GM12878 (cell line): ENCODE measurements at regions not wholly inside any gene's neighbourhood (a gene's known extent, or its start where the extent isn't known, plus 50 kb on each side); places are given as distances from the start of the nearest gene placed in this dataset.
A peak's percentile ranks its signal among the peaks of the same experiment; 100 is the strongest.

Experiments
- ATAC-seq: fragments of 200-7000 bp; cut with Tn5 transposase; 3 replicates; pipeline ENCODE4 v1.9.1; 2020; ENCODE audit warnings: mild to moderate bottlenecking, moderate library complexity
- BruUV-seq: library from RNA; stranded (reverse); fragments of 400-500 nt; replicated peaks from 2 replicates; lab custom pipeline; 2021; lab: Mats Ljungman, UMichigan
- CTCF ChIA-PET: fragments of 300-600 bp; sonication (Branson Sonifier 250); formaldehyde crosslinking; extraction: SDS; loops from one replicate; lab custom pipeline; 2021; ENCODE audit warnings: inconsistent platforms; lab: Yijun Ruan, JAX
- POLR2A ChIA-PET: fragments of 350-600 bp; formaldehyde crosslinking; extraction: SDS; loops from one replicate; lab custom pipeline; 2021; ENCODE audit warnings: inconsistent platforms; lab: Charles Lee
- RAD21 ChIA-PET: fragments of 300-600 bp; sonication (Branson Sonifier 250); formaldehyde crosslinking; loops from one replicate; lab custom pipeline; 2023; ENCODE audit warnings: antibody characterized with exemption; ENCODE audit not compliant: unreplicated experiment; lab: Charles Lee
- SMC1A ChIA-PET: fragments of 300-600 bp; sonication (Branson Sonifier 250); formaldehyde crosslinking; loops from one replicate; lab custom pipeline; 2023; ENCODE audit not compliant: unreplicated experiment, uncharacterized antibody; lab: Charles Lee
- DNase-seq: peaks from one replicate; pipeline ENCODE4 v3.0.0-alpha.2; 2011; ENCODE audit warnings: low read depth, low spot score
- FAIRE-seq: peaks from 3 replicates; lab custom pipeline; 2011; peaks lifted over from hg19 to GRCh38; lab: Jason Lieb, UNC
- H2AFZ ChIP-seq: 2 replicates; pipeline ENCODE4 v1.6.0; 2011; ENCODE audit warnings: low read depth, low read length, control low read depth; ENCODE audit not compliant: control insufficient read depth
- H3K27ac ChIP-seq: 2 replicates; pipeline ENCODE4 v1.5.1; 2011; ENCODE audit warnings: control low read depth; ENCODE audit not compliant: control insufficient read depth, insufficient read depth
- H3K27me3 ChIP-seq, 2 experiments: replicated peaks in 1 of 2; 2 replicates each; pipeline versions ENCODE4 v1.6.0 to v1.6.1; 2011; ENCODE audit warnings: low read length in 1 of 2; ENCODE audit not compliant: control insufficient read depth in 2 of 2, insufficient read depth in 2 of 2
- H3K36me3 ChIP-seq, 2 experiments: 2 replicates each; pipeline ENCODE4 v1.5.1; 2011; ENCODE audit warnings: low read length in 1 of 2; ENCODE audit not compliant: control insufficient read depth in 2 of 2, insufficient read depth in 2 of 2
- H3K4me1 ChIP-seq: 2 replicates; pipeline ENCODE4 v1.6.1; 2011; ENCODE audit warnings: mild to moderate bottlenecking, low read length, moderate library complexity, mixed read lengths; ENCODE audit not compliant: control insufficient read depth, insufficient read depth
- H3K4me2 ChIP-seq: 2 replicates; pipeline ENCODE4 v1.6.0; 2011; ENCODE audit warnings: control low read depth; ENCODE audit not compliant: control insufficient read depth, insufficient read depth
- H3K4me3 ChIP-seq: fragments of 200-600 bp; sonication (generic); 2 replicates; pipeline ENCODE4 v1.5.1; 2016
- H3K79me2 ChIP-seq: 2 replicates; pipeline ENCODE4 v1.6.0; 2011; ENCODE audit warnings: low read length; ENCODE audit not compliant: control insufficient read depth, insufficient read depth
- H3K9ac ChIP-seq: 2 replicates; pipeline ENCODE4 v1.8.0; 2011; ENCODE audit warnings: low read length, control low read depth, mixed read lengths; ENCODE audit not compliant: control insufficient read depth, insufficient read depth
- H3K9me3 ChIP-seq: replicated peaks from 3 replicates; pipeline ENCODE4 v1.5.1; 2011; ENCODE audit warnings: mild to moderate bottlenecking, low read length; ENCODE audit not compliant: control insufficient read depth, insufficient read depth
- H4K20me1 ChIP-seq: 2 replicates; pipeline ENCODE4 v1.6.0; 2011; ENCODE audit not compliant: control insufficient read depth, insufficient read depth
- BMI1 ChIP-seq: fragments of 450-650 bp; IDR thresholded peaks from 2 replicates; pipeline ENCODE4 v1.6.1; 2016; ENCODE audit warnings: mild to moderate bottlenecking, moderate library complexity, borderline replicate concordance
- CEBPB ChIP-seq, 2 experiments: fragments of 150-350 bp in 1 of 2; IDR thresholded peaks; 2 replicates each; pipeline ENCODE4 v1.6.1; 2012 to 2014; ENCODE audit warnings: low read depth in 2 of 2, low read length in 2 of 2, borderline replicate concordance in 1 of 2, inconsistent platforms in 1 of 2
- EZH2 ChIP-seq: IDR thresholded peaks from 2 replicates; pipeline ENCODE4 v1.6.1; 2012; ENCODE audit warnings: low read depth, mild to moderate bottlenecking, control low read depth, inconsistent platforms, low read length, borderline replicate concordance; ENCODE audit not compliant: control insufficient read depth
- HDAC6 ChIP-seq: fragments of 200-600 bp; sonication (generic); IDR thresholded peaks from one replicate; pipeline ENCODE4 v1.8.0; 2017; ENCODE audit warnings: antibody characterized with exemption; ENCODE audit not compliant: unreplicated experiment
- IRF4 ChIP-seq: IDR thresholded peaks from 2 replicates; pipeline ENCODE4 v1.6.1; 2011; ENCODE audit warnings: low read depth, low read length
- KDM1A ChIP-seq: fragments of 200-600 bp; sonication (generic); IDR thresholded peaks from 2 replicates; pipeline ENCODE4 v1.6.1; 2016; ENCODE audit warnings: borderline replicate concordance
- NFYA ChIP-seq: IDR thresholded peaks from 2 replicates; pipeline ENCODE4 v1.6.1; 2011; ENCODE audit warnings: low read depth, mild to moderate bottlenecking, low read length, improper control_type of control experiment, borderline replicate concordance
- NR2C2 ChIP-seq: IDR thresholded peaks from 2 replicates; pipeline ENCODE4 v1.6.1; 2011; ENCODE audit warnings: borderline replicate concordance, low read depth; ENCODE audit not compliant: control insufficient read depth, insufficient read length
- NR2F1 ChIP-seq: fragments of 450-650 bp; conservative IDR thresholded peaks from 2 replicates; pipeline ENCODE4 v1.6.1; 2017; ENCODE audit warnings: mild to moderate bottlenecking
- NRF1 ChIP-seq: conservative IDR thresholded peaks from 2 replicates; pipeline ENCODE4 v1.6.1; 2011; ENCODE audit warnings: mild to moderate bottlenecking, low read depth, low read length, improper control_type of control experiment
- POLR2AphosphoS2 ChIP-seq: IDR thresholded peaks from 2 replicates; pipeline ENCODE4 v1.6.1; 2011; ENCODE audit warnings: low read depth, mild to moderate bottlenecking, low read length, improper control_type of control experiment, moderate library complexity
- RELA ChIP-seq: fragments of 450-650 bp; IDR thresholded peaks from 2 replicates; pipeline ENCODE4 v1.8.0; 2014; ENCODE audit warnings: borderline replicate concordance; ENCODE audit not compliant: partially characterized antibody
- RUNX3 ChIP-seq: IDR thresholded peaks from 2 replicates; pipeline ENCODE4 v1.6.1; 2012; ENCODE audit warnings: low read length, inconsistent platforms
- STAT3 ChIP-seq: IDR thresholded peaks from 2 replicates; pipeline ENCODE4 v1.6.1; 2011; ENCODE audit warnings: low read depth, low read length, improper control_type of control experiment
- YY1 ChIP-seq: IDR thresholded peaks from 2 replicates; pipeline ENCODE4 v1.6.1; 2011; ENCODE audit warnings: low read depth, mild to moderate bottlenecking, low read length
- WGBS: methylation state at CpG from one replicate; pipeline ENCODE4 v1.1.6; 2016; ENCODE audit warnings: low lambda C conversion rate; ENCODE audit not compliant: insufficient replicate concordance, insufficient coverage; ENCODE audit errors: missing lambda C conversion rate; 5-methylcytosine and 5-hydroxymethylcytosine counted together
- in situ Hi-C: fragments of 300-500 bp; cut with MboI; formaldehyde crosslinking; loops from 9 replicates; pipeline ENCODE4 v1.14.3; 2018; ENCODE audit warnings: mixed read lengths
- intact Hi-C: fragments of 100-400 bp; cut with micrococcal nuclease; formaldehyde crosslinking; loops from one replicate; pipeline ENCODE4 v1.14.2; 2022; ENCODE audit not compliant: unreplicated experiment
- TF ChIP-seq, protein P1 (sequence below): fragments of 450-650 bp; IDR thresholded peaks from 2 replicates; pipeline ENCODE4 v1.6.1; 2017; ENCODE audit warnings: mild to moderate bottlenecking, low read depth, inconsistent platforms; ENCODE audit not compliant: poor library complexity, severe bottlenecking
- TF ChIP-seq, protein P2 (sequence below): fragments of 450-650 bp; IDR thresholded peaks from 2 replicates; pipeline ENCODE4 v1.6.1; 2018; ENCODE audit warnings: borderline replicate concordance, mild to moderate bottlenecking; ENCODE audit not compliant: partially characterized antibody
- TF ChIP-seq, protein P3 (sequence below): fragments of 450-650 bp; conservative IDR thresholded peaks from 2 replicates; pipeline ENCODE4 v1.6.1; 2017; ENCODE audit warnings: mild to moderate bottlenecking, moderate library complexity

DNA sequence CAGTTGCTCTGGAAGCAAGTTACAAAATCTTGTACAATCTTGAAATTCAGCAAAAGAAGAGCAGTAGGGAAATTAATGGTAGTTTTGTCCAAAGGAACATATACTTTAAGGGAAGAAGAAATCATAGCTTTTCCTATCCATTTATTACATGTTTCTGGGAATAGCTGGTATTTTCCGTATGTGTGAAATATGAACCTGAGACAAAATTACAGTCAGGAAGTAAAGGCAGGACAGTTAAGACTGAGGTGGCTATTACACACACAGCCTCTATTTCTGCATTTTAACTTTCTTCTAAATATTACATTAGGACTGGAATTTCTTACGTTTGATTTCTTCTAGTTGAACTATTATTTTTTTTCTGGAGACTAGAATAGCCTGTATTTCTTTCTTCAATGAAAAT lies 1197.3 kb downstream of the SORCS3 start (continued):
- TF ChIP-seq EZH2 (no peak), CEBPB (IDR thresholded peaks at IDR 0.05; ENCODE audit: borderline replicate concordance in 1 of 2, low read depth in 2 of 2, low read length in 2 of 2) (no peak), STAT3 (no peak)

DNA sequence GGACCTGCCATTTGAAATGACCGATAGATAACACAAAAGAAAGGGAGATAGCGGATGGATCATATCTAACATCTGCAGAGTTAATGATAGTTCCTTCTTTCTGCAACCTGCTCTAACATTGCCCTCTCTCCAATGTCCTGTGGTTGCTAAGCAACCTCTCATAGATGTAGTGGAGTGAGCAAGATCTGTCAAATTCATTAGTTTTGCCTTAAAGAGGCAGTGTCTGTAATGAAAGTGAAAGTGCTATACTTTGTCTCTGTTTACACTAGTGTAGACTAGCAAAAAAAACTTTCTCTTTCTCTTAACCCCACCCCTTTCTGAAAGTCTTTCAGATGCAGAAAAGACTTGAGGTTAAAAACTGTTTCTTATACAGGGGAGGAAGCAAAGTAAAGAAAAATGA lies 1196.9 kb downstream of the SORCS3 start:
- Histone ChIP-seq H2AFZ (peak overlapping the region; percentile 77), H3K9me3 (no peaks in the 10 kb centered on the region), H3K9ac (no peak overlapping the region), H3K27ac (no peak overlapping the region), H3K4me3 (peak overlapping the region; percentile 15; the same call in 1 of the 2 replicates), H3K79me2 (no peaks in the 10 kb centered on the region), H3K36me3 (no peaks in the 10 kb centered on the region), H3K4me2 (peak overlapping the region; percentile 69), H4K20me1 (no peaks in the 10 kb centered on the region), H3K27me3 (no peaks in the 10 kb centered on the region), H3K4me1 (no peaks in the 10 kb centered on the region)
- POLR2A ChIA-PET, result interaction anchor here (1.4 kb wide), 1 partner anchor 11 kb away, joined by 3 read pairs; no protein-coding TSS in a partner anchor
- intact Hi-C loops, result no loop called here
- RAD21 ChIA-PET, result interaction anchor here (1.1 kb wide), 1 partner anchor 38 kb away, joined by 4 read pairs; no protein-coding TSS in a partner anchor
- CTCF ChIA-PET, result no interaction called here
- in situ Hi-C loops, result no loop called here
- peak; percentile 52 for DNase-seq
- BruUV-seq, result no TSS peak
- FAIRE-seq, result no peak
- peak; percentile 90 for ATAC-seq
- SMC1A ChIA-PET, result interaction anchor here (0.7 to 2.4 kb wide), 5 partner anchors 10 to 80 kb away, joined by 3 to 18 read pairs (median 3); no protein-coding TSS in a partner anchor
- WGBS, result 0% methylated on average over 2 of the region's 2 CpGs
- no peak for TF ChIP-seq RUNX3
- TF ChIP-seq NR2C2, result no peak
- TF ChIP-seq BMI1, result peak; percentile 98
- TF ChIP-seq, protein P1, sequence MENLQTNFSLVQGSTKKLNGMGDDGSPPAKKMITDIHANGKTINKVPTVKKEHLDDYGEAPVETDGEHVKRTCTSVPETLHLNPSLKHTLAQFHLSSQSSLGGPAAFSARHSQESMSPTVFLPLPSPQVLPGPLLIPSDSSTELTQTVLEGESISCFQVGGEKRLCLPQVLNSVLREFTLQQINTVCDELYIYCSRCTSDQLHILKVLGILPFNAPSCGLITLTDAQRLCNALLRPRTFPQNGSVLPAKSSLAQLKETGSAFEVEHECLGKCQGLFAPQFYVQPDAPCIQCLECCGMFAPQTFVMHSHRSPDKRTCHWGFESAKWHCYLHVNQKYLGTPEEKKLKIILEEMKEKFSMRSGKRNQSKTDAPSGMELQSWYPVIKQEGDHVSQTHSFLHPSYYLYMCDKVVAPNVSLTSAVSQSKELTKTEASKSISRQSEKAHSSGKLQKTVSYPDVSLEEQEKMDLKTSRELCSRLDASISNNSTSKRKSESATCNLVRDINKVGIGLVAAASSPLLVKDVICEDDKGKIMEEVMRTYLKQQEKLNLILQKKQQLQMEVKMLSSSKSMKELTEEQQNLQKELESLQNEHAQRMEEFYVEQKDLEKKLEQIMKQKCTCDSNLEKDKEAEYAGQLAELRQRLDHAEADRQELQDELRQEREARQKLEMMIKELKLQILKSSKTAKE, result peak; percentile 64
- no peak for TF ChIP-seq NFYA
- TF ChIP-seq RELA, result no peak
- TF ChIP-seq POLR2AphosphoS2, result no peak
- TF ChIP-seq, protein P2, sequence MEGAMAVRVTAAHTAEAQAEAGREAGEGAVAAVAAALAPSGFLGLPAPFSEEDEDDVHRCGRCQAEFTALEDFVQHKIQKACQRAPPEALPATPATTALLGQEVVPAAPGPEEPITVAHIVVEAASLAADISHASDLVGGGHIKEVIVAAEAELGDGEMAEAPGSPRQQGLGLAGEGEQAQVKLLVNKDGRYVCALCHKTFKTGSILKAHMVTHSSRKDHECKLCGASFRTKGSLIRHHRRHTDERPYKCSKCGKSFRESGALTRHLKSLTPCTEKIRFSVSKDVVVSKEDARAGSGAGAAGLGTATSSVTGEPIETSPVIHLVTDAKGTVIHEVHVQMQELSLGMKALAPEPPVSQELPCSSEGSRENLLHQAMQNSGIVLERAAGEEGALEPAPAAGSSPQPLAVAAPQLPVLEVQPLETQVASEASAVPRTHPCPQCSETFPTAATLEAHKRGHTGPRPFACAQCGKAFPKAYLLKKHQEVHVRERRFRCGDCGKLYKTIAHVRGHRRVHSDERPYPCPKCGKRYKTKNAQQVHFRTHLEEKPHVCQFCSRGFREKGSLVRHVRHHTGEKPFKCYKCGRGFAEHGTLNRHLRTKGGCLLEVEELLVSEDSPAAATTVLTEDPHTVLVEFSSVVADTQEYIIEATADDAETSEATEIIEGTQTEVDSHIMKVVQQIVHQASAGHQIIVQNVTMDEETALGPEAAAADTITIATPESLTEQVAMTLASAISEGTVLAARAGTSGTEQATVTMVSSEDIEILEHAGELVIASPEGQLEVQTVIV, result no peak
- no peak for TF ChIP-seq HDAC6
- TF ChIP-seq, protein P3, sequence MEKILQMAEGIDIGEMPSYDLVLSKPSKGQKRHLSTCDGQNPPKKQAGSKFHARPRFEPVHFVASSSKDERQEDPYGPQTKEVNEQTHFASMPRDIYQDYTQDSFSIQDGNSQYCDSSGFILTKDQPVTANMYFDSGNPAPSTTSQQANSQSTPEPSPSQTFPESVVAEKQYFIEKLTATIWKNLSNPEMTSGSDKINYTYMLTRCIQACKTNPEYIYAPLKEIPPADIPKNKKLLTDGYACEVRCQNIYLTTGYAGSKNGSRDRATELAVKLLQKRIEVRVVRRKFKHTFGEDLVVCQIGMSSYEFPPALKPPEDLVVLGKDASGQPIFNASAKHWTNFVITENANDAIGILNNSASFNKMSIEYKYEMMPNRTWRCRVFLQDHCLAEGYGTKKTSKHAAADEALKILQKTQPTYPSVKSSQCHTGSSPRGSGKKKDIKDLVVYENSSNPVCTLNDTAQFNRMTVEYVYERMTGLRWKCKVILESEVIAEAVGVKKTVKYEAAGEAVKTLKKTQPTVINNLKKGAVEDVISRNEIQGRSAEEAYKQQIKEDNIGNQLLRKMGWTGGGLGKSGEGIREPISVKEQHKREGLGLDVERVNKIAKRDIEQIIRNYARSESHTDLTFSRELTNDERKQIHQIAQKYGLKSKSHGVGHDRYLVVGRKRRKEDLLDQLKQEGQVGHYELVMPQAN, result no peak
- TF ChIP-seq KDM1A, result no peak
- no peak for TF ChIP-seq IRF4
- no peak for TF ChIP-seq YY1
- TF ChIP-seq NRF1, result no peak
- TF ChIP-seq NR2F1, result no peak
